Heart right ventricle (tissue), 16 donors: ENCODE measurements at regions not wholly inside any gene's neighbourhood (a gene's known extent, or its start where the extent isn't known, plus 50 kb on each side); places are given as distances from the start of the nearest gene placed in this dataset.

Experiments used
- ATAC-seq, 8 donors: fragments of 200-7000 bp; cut with Tn5 transposase; one replicate each; pipeline ENCODE4 v1.9.1; 2020; ENCODE audit warnings: mild to moderate bottlenecking in 8 of 8, moderate library complexity in 8 of 8, moderate number of reproducible peaks in 1 of 8
- DNase-seq, 2 donors: peaks; one replicate each; pipeline ENCODE4 v3.0.0-alpha.2; 2020
- H3K27ac ChIP-seq, 10 donors: fragments of 200-600 bp; sonication (generic) in 2 of 10; one replicate each; pipeline versions ENCODE4 v1.5.0 to v1.8.0; 2020 to 2022; ENCODE audit warnings: mild to moderate bottlenecking in 3 of 10
- H3K27me3 ChIP-seq, 7 donors: fragments of 200-600 bp; one replicate each; pipeline ENCODE4 v1.8.0; 2021 to 2022; ENCODE audit warnings: mild to moderate bottlenecking in 2 of 7
- H3K36me3 ChIP-seq, 9 donors: fragments of 200-600 bp; sonication (generic) in 1 of 9; one replicate each; pipeline versions ENCODE4 v1.5.0 to v1.8.0; 2020 to 2022; ENCODE audit warnings: mild to moderate bottlenecking in 2 of 9
- H3K4me1 ChIP-seq, 9 donors: fragments of 200-600 bp; sonication (generic) in 1 of 9; one replicate each; pipeline versions ENCODE4 v1.5.0 to v1.8.0; 2020 to 2022; ENCODE audit warnings: mild to moderate bottlenecking in 4 of 9
- H3K4me3 ChIP-seq, 10 donors: fragments of 200-600 bp; sonication (generic) in 2 of 10; one replicate each; pipeline versions ENCODE4 v1.5.0 to v1.8.0; 2020 to 2022; ENCODE audit warnings: mild to moderate bottlenecking in 7 of 10, moderate library complexity in 2 of 10
- H3K9me3 ChIP-seq, 11 donors: fragments of 200-600 bp in 10 of 11; sonication (generic) in 2 of 11; one replicate each; pipeline versions ENCODE4 v1.5.0 to v1.8.0; 2013 to 2022; ENCODE audit warnings: mild to moderate bottlenecking in 2 of 11, control low read depth in 1 of 11, moderate library complexity in 1 of 11
- WGBS, 2 donors: extraction: QIAGEN DNeasy Blood & Tissue Kit; methylation state at CpG; one replicate each; pipeline ENCODE4 v1.1.7; 2013; ENCODE audit warnings: inconsistent platforms in 1 of 2; 5-methylcytosine and 5-hydroxymethylcytosine counted together
- intact Hi-C, 10 donors: fragments of 100-400 bp; cut with DNase I; formaldehyde crosslinking; loops; one replicate each; pipeline versions ENCODE4 v1.11.1 to v1.14.2; 2022
- TF ChIP-seq, protein P1 (sequence below), 9 donors: fragments of 200-600 bp; sonication (generic) in 2 of 9; IDR thresholded peaks; one replicate each; pipeline versions ENCODE4 v1.5.0 to v1.8.0; 2021 to 2022; ENCODE audit warnings: antibody characterized with exemption in 9 of 9, mild to moderate bottlenecking in 5 of 9, moderate library complexity in 1 of 9
- donor health status: Arrhythmogenic right ventricular cardiomyopathy.
- donor health status: ischemic (EF 13 %, LVEDD 7.1; RV severe dilation, severe dysfunction).
- donor health status: healthy with polysubstance abuse.
- donor health status: DM: no; HTN: yes; CAD: no.
- donor health status: DM: no; HTN: no; CAD: no.
- donor health status: ischemic (EF 25% LVEDD 6.9; RV normal size, moderate dysfunction).
- donor health status: ischemic (EF 25% LVEDD 5.7; RV mildly dilated, moderate dysfunction).
- donor health status: healthy.
- donor health status: DM: yes; HTN: yes; CAD: no.
- donor health status: Ischemic cardiomyopathy.
- donor health status: ischemic (EF 35%, LVEDD 5.7; RV mildly dilated, moderate dysfunction).
- donor health status: nonischemic (EF 11% LVEDD 7.7; RV severe dilation, severe dysfunction).
- donor health status: DM: yes; HTN: yes; CAD: no.
- donor health status: PGD.
- donor health status: ischemic (EF 29% LVEDD 5.4; RV normal size, mild dysfunction).
- donor health status: nonischemic (EF 23%, LVEDD 6.1; RV moderate dilation, normal function).

DNA sequence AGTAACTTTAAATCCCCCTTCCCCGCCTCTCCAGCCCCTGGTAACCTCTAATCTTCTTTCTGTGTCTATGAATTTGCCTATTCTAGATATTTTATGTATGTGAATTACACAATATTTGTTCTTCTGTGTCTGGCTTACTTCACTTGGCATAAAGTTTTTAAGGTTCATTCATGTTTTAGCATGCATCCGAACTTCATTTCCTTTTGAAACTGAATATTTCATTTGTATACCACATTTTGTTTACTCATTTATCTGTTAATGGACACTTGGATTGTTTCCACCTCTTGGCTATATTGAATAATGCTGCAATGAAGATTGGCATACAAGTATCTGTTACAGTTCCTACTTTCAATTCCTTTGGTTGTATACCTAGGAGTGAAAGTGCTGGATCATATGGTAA is 205.3 kb downstream of the TM2D1 start:
- no peak overlapping the region for H3K4me3 ChIP-seq
- H3K36me3 ChIP-seq = no peaks in the 10 kb centered on the region
- WGBS, 2 donors = 86 to 93% methylated on average over 2 of the region's 2 CpGs
- TF ChIP-seq, protein P1, sequence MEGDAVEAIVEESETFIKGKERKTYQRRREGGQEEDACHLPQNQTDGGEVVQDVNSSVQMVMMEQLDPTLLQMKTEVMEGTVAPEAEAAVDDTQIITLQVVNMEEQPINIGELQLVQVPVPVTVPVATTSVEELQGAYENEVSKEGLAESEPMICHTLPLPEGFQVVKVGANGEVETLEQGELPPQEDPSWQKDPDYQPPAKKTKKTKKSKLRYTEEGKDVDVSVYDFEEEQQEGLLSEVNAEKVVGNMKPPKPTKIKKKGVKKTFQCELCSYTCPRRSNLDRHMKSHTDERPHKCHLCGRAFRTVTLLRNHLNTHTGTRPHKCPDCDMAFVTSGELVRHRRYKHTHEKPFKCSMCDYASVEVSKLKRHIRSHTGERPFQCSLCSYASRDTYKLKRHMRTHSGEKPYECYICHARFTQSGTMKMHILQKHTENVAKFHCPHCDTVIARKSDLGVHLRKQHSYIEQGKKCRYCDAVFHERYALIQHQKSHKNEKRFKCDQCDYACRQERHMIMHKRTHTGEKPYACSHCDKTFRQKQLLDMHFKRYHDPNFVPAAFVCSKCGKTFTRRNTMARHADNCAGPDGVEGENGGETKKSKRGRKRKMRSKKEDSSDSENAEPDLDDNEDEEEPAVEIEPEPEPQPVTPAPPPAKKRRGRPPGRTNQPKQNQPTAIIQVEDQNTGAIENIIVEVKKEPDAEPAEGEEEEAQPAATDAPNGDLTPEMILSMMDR (IDR thresholded peaks at IDR 0.05) = no peak
- no peaks in the 10 kb centered on the region for H3K27me3 ChIP-seq
- ATAC-seq (no peak), DNase-seq (no peak)
- H3K9me3 ChIP-seq = no peaks in the 10 kb centered on the region
- H3K27ac ChIP-seq = no peak overlapping the region
- intact Hi-C loops = no loop called here
- peaks cover 0 to 17% (median 4%) of the 10 kb centered on the region in 9 donors for H3K4me1 ChIP-seq

DNA sequence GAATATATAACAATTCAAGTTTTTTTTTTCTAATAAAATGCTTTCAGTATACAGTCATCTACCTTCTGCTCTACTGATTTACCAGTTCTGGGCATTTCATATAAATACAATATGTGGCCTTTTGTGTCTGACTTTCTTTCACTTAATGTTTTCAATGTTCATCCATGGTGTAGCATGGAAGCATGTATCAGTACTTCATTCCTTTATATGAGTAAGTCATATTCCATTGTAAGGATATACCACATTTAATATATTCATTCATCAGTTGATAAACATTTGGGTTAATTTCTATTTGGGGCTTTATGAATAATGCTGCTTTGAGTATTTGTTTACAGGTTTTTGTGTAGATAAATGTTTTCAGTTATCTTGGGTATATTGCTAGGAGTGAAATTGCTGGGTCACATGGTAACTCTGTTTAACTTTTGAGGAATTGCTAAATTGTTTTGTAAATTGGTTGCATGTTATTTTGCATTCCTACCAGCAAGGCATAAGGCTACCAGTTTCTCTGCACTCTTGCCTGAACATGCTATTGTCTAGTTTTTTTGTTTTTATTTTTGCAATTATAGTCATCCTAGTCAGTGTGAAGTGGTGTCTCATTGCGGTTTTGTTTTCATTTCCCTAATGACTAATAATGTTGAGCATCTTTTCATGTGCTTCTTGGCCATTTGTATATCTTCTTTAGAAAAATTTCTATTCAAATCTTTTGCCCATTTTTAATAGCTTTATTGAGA is 206.1 kb downstream of the TM2D1 start:
- TF ChIP-seq, protein P1 (IDR thresholded peaks at IDR 0.05) = no peak
- H3K36me3 ChIP-seq = no peaks in the 10 kb centered on the region
- intact Hi-C loops = no loop called here
- DNase-seq = no peak
- peaks cover 0 to 17% (median 0%) of the 10 kb centered on the region in 9 donors for H3K4me1 ChIP-seq
- no peak overlapping the region for H3K4me3 ChIP-seq
- 82 to 88% methylated on average over 1 of the region's 1 CpG for WGBS, 2 donors
- H3K9me3 ChIP-seq = peaks cover 0 to 3% (median 0%) of the 10 kb centered on the region in 11 donors
- H3K27me3 ChIP-seq = no peaks in the 10 kb centered on the region
- no peak overlapping the region for H3K27ac ChIP-seq
- ATAC-seq = no peak

DNA sequence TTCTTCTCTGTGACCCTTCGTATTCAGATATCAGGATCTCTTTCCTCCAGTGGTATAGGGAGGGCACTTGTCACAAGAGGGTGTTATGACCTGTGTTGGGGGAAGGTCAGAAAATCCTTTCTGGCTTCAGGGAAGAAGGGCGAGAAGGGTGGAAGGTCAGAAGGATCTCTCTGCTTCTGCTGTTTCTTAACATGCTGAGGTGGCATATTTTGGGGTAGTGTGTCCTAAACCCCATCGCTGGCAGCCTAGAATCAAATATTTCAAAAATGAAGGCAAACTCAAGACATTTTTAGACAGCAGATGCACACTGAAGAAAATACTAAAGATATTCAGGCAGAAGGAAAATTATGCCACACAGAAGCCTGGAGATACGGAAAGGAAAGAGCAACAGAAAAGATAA is 207.6 kb downstream of the TM2D1 start:
- Histone ChIP-seq H3K4me3 (no peak overlapping the region), H3K27me3 (no peaks in the 10 kb centered on the region), H3K36me3 (no peaks in the 10 kb centered on the region), H3K27ac (no peak overlapping the region), H3K9me3 (peaks cover 0 to 3% (median 0%) of the 10 kb centered on the region in 11 donors), H3K4me1 (peaks cover 0 to 12% (median 0%) of the 10 kb centered on the region in 9 donors)
- ATAC-seq (no peak), DNase-seq (no peak)
- intact Hi-C loops = no loop called here
- TF ChIP-seq, protein P1 (IDR thresholded peaks at IDR 0.05) = no peak
- 92 to 95% methylated on average over 4 of the region's 4 CpGs for WGBS, 2 donors

DNA sequence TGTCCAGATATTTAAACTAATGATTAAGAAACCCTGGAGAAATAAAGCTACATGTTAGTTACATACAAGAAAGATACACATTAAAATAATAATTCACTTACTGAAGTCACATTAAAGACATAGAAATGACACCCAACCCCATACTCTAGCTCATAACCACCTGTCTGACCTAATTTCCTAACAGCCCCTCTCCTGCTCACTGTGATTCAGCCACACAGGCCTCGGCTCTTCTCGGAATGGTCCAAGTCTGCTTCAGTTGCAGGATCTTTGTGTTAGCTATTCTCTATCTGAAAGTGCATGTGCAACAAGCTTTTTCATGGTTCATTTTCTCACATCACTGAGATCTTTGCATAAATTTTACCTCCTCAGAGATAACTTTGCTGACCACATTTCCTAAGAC is 209.8 kb downstream of the TM2D1 start:
- Histone ChIP-seq H3K4me3 (no peak overlapping the region), H3K9me3 (peaks cover 0 to 5% (median 0%) of the 10 kb centered on the region in 11 donors), H3K4me1 (peaks cover 0 to 11% (median 0%) of the 10 kb centered on the region in 9 donors), H3K36me3 (no peaks in the 10 kb centered on the region), H3K27me3 (no peaks in the 10 kb centered on the region), H3K27ac (no peak overlapping the region)
- TF ChIP-seq, protein P1 (IDR thresholded peaks at IDR 0.05) = no peak
- intact Hi-C loops = no loop called here
- ATAC-seq = no peak
- WGBS, 2 donors = 92 to 93% methylated on average over 2 of the region's 2 CpGs
- no peak for DNase-seq
